Stimulated activated CD8-positive, alpha-beta memory T cell treated with anti-CD3 and anti-CD28 coated beads, Interleukin-7, amount 100 ng/mL, for 24 hours (primary cell): ENCODE measurements at regions not wholly inside any gene's neighbourhood (a gene's known extent, or its start where the extent isn't known, plus 50 kb on each side); places are given as distances from the start of the nearest gene placed in this dataset.
"Not testable (repeated sequence)": the region's sequence is repeated elsewhere in the genome, so short reads cannot be mapped to it uniquely, and the experiment has no call there.

Experiments used
- DNase-seq: peaks from one replicate; pipeline ENCODE4 v3.0.0-alpha.2; 2020; ENCODE audit warnings: low read depth

GRCh38 chr9:30012622-30013021 lies 2371.8 kb upstream of the ACO1 start:
- DNase-seq, result no peak

- no peak for DNase-seq
Observed at GRCh38 chr9:30015073-30015472, 2369.4 kb upstream of the ACO1 start.

- no peak for DNase-seq
Observed at GRCh38 chr9:30020161-30020560, 2364.3 kb upstream of the ACO1 start.

- no peak for DNase-seq
Observed at GRCh38 chr9:30035761-30036160, 2348.7 kb upstream of the ACO1 start.

GRCh38 chr9:30036558-30036957 lies 2347.9 kb upstream of the ACO1 start:
- no peak for DNase-seq

GRCh38 chr9:30039712-30040111 lies 2344.7 kb upstream of the ACO1 start:
- DNase-seq, result no peak

GRCh38 chr9:30048396-30048795 lies 2336.0 kb upstream of the ACO1 start:
- no peak for DNase-seq

GRCh38 chr9:30058463-30058862 lies 2326.0 kb upstream of the ACO1 start:
- DNase-seq, result no peak

GRCh38 chr9:30060976-30061375 lies 2323.5 kb upstream of the ACO1 start:
- no peak for DNase-seq

GRCh38 chr9:30065888-30066287 lies 2318.6 kb upstream of the ACO1 start:
- no peak for DNase-seq

GRCh38 chr9:30069236-30069635 lies 2315.2 kb upstream of the ACO1 start:
- DNase-seq, result not testable (repeated sequence)

- no peak for DNase-seq
Observed at GRCh38 chr9:30075022-30075421, 2309.4 kb upstream of the ACO1 start.

- no peak for DNase-seq
Observed at GRCh38 chr9:30075451-30076199, 2308.8 kb upstream of the ACO1 start.

GRCh38 chr9:30078195-30078594 lies 2306.2 kb upstream of the ACO1 start:
- DNase-seq, result no peak

GRCh38 chr9:30089428-30089827 lies 2295.0 kb upstream of the ACO1 start:
- DNase-seq, result no peak

- no peak for DNase-seq
Observed at GRCh38 chr9:30103647-30104394, 2280.6 kb upstream of the ACO1 start.

- not testable (repeated sequence) for DNase-seq
Observed at GRCh38 chr9:30107134-30107533, 2277.3 kb upstream of the ACO1 start.

- no peak for DNase-seq
Observed at GRCh38 chr9:30116673-30117217, 2267.7 kb upstream of the ACO1 start.

GRCh38 chr9:30120666-30121065 lies 2263.8 kb upstream of the ACO1 start:
- no peak for DNase-seq

- no peak for DNase-seq
Observed at GRCh38 chr9:30121611-30122010, 2262.8 kb upstream of the ACO1 start.

- no peak for DNase-seq
Observed at GRCh38 chr9:30125881-30126280, 2258.6 kb upstream of the ACO1 start.

- DNase-seq, result no peak
Observed at GRCh38 chr9:30127371-30127770, 2257.1 kb upstream of the ACO1 start.

GRCh38 chr9:30140407-30140806 lies 2244.0 kb upstream of the ACO1 start:
- no peak for DNase-seq
